GM19240 (cell line): ENCODE measurements at regions not wholly inside any gene's neighbourhood (a gene's known extent, or its start where the extent isn't known, plus 50 kb on each side); places are given as distances from the start of the nearest gene placed in this dataset.
"Not testable (repeated sequence)": the region's sequence is repeated elsewhere in the genome, so short reads cannot be mapped to it uniquely, and the experiment has no call there.

Experiments
- DNase-seq: peaks from one replicate; pipeline ENCODE4 v3.0.0; 2011; ENCODE audit warnings: low spot score; ENCODE audit not compliant: insufficient read length

DNA sequence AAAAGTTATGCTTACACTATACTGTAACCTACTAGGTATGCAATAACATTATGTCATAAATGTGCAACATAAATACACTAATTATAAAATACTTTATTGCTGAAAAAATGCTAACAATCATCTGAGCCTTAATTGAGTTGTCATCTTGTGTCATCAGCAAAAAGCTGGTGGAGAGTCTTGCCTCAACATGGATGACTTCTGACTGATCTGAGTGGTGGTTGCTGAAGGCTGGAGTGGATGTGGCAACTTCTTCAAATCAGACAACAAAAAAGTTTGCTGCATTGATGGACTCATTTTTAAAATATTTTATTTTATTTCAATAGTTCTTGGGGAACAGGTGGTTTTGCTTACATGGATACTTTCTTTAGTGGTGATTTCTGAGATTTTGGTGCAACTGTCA is 93.9 kb upstream of the AMN1 start:
- DNase-seq: no peak

DNA sequence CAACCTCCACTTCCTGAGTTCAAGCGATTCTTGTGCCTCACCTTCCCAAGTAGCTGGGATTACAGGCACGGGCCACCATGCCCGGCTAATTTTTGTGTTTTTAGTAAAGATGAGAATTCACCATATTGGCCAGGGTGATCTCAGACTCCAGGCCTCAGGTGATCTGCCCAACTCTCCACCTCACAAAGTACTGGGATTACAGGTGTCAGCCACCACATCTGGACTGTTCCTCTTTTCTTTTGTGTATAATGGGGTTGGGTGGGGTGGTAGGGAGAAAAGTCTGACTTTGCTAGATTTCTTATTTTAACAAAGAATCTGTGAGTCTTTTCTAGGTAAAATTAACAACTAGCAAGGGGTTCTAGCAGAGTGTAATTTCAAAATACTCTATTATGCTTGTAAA is 92.7 kb upstream of the AMN1 start:
- no peak for DNase-seq

DNA sequence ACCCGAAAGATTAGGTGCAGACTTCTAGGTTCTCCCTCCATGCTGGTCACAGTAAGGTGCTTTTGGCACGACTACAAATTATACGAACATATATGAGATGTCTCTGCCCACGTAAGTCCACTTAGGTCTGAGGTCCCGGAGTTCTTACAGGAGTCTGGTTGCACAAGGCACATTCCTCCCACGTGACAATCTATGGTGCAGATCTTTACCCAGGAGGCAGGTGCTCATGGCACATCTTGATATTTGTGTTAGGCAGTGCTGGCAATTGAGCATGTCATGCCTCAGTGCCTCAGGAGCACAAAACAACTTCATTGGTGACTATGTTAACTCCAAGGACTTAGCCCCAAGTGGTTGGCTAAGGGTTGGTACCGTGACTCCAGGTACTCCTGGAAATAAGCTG is 92.0 kb upstream of the AMN1 start:
- DNase-seq: no peak

DNA sequence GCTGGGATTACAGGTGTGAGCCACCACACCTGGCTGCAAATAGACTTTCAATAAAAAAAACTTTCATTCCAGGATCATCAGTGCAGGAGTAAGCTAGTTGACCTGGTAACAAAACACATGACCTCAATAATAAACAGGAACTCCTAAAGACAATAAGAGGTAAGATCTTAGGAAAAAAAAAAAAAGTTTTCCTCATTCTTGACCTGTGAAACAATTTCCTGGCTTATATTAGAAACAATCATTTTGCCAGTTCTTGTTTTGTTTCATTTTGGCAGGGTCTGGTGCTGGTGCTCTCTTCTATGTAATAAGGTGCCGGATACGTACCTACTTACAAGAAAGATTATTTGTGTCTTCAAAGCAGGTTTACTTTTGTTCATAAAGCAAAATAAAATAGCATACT is 90.6 kb upstream of the AMN1 start:
- no peak for DNase-seq

DNA sequence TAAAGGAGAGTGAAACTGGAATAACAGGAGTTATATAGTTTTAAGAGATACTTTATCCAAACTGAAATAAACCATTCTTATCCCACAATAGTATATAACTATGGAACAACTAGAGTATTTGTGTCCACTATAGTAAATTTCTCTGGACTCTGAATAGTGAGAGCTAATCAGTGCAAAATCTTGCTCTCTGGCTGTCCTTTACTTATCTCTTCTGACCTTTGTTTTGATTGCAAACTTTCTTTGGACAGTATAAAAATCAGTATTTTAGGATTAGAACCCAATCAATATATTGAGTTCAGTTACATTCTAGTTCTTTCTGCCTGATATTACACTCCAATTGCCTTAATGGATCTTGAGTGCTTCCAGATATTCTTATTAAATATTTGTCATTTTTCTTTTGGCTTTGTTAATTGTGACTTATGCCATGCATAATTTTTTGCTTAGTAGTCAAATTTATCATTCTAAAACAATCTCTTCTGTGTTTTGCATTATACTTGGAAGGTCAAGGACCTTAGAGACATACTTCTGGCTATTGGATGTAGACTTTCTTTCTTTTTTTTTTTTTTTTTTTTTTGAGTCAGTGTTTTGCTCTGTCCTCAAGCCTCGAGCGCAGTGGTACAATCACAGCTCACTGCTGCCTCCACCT is 89.9 kb upstream of the AMN1 start:
- no peak for DNase-seq

DNA sequence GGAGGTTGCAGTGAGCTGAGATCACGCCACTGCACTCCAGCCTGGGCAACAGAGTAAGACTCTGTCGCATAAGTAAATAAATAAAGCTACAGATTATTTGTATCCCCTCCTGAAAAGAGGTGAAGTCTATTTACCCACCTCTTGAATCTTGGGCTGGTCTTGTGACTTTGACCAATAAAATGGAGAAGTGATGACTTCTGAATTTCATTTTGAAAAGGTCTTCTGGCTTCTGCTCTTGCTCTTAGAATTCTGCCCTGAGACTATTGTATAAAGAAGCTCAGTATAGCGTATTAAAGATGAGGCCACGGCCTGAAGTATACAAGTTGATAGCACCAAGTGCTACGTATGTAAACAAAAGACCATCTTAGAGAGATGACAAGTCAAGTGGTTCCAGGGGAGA is 88.3 kb upstream of the AMN1 start:
- DNase-seq: no peak

DNA sequence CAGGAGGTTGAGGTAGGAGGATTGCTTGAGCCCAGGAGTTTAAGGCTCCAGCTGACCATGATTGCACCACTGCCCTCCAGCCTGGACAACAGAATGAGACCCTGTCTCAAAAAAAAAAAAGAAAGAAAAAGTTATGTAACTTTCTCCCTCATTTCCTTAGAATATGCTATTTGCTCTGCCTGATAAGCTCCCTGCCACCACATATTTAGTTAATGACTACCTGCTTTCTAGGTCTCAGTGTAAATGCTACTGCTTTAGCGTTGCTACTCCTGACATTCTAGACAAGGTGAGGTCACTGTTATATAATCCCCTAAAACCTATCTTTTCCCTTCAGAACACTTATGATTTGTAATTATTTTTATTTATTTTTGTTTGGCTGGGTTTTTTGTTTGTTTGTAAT is 86.3 kb upstream of the AMN1 start:
- no peak for DNase-seq

DNA sequence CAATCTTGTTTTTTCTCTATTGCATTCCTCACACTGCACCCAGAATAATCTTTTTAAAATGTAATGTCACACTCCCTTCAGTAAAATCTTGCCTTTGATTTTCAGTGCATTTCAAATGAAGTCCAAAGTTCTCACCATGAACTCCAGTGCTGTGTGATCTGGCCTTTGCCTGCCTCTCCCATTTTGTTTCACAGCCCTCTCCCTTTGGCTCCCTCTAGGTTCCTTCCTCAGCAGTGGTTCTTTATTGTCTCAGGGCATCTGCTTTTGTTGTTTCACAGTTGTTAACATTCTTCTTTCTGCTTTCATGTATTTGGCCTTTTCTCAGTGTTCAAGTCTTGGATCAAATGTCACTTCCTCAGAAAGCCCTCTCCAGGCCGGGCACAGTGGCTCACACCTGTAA is 84.5 kb upstream of the AMN1 start:
- DNase-seq: no peak

DNA sequence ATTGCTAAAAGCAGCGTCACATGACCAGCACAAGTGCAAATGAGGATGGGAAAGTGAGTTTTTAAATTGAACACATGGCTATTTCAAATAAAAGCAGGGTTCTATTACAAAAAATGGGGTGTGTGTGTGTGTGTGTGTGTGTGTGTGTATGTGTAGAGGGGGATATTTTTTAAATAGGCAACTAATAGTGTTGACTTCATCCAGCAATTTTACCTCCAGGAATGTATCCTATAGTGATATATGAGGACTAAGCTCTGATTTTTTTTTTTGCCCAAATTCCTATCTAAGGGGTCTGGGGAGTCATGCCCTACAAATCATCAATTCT is 78.9 kb upstream of the AMN1 start:
- no peak for DNase-seq

DNA sequence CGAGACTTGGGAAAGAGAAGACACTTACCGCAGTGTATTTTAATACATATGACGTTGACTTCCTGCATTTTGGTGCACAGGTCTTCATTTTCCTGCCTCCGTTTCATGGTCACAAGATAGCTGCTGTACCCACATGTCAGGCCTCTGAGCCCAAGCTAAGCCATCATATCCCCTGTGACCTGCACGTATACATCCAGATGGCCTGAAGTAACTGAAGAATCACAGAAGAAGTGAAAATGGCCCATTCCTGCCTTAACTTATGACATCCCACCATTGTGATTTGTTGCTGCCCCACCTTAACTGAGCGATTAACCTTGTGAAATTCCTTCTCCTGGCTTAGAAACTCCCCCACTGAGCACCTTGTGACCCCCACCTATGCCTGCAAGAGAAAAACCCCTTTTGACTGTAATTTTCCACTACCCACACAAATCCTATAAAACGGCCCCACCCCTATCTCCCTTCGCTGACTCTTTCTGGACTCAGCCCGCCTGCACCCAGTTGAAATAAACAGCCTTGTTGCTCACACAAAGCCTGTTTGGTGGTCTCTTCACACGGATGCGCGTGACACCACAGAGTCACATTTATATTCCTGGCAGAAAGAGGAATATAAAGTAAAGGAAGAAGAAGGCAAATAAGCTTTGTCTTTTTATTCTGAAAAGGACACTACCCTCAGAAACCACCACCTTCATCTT is 78.4 kb upstream of the AMN1 start:
- not testable (repeated sequence) for DNase-seq

DNA sequence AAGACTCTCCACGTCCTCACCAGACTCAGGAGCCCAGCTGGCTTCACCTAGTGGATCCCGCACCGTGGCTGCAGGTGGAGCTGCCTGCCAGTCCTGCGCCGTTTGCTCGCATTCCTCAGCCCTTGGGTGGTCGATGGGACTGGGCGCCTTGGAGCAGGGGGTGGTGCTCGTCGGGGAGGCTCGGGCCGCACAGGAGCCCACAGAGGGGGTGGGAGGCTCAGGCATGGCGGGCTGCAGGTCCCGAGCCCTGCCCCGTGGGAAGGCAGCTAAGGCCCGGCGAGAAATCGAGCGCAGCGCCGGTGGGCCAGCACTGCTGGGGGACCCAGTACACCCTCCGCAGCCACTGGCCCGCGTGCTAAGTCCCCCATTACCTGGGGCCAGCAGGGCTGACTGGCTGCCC is 76.9 kb upstream of the AMN1 start:
- DNase-seq: not testable (repeated sequence)

DNA sequence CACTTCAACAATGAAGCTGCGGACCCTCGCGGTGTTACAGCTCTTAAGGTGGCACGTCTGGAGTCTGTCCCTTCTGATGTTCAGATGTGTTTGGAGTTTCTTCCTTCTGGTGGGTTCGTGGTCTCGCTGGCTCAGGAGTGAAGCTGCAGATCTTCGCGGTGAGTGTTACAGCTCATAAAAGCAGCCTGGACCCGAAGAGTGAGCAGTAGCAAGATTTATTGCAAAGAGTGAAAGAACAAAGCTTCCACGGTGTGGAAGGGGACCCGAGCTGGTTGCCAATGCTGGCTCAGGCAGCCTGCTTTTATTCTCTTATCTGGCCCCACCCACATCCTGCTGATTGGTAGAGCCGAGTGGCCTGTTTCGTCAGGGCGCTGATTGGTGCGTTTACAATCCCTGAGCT is 75.9 kb upstream of the AMN1 start:
- not testable (repeated sequence) for DNase-seq

DNA sequence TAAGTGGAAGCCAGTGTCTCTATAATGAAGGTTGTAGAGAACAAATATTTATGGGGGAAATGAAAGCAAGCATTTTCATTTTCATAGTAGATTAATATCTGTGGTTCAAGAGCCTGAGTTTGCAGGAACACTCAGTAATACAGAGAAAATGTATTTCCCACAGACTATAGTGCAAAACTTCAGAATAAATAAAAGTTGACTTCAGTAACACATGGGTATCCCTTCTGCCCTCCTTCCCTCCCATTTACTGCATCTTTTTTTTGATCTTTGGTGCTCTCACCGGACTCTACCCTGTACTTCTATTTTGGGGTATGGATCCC is 75.3 kb upstream of the AMN1 start:
- no peak for DNase-seq

DNA sequence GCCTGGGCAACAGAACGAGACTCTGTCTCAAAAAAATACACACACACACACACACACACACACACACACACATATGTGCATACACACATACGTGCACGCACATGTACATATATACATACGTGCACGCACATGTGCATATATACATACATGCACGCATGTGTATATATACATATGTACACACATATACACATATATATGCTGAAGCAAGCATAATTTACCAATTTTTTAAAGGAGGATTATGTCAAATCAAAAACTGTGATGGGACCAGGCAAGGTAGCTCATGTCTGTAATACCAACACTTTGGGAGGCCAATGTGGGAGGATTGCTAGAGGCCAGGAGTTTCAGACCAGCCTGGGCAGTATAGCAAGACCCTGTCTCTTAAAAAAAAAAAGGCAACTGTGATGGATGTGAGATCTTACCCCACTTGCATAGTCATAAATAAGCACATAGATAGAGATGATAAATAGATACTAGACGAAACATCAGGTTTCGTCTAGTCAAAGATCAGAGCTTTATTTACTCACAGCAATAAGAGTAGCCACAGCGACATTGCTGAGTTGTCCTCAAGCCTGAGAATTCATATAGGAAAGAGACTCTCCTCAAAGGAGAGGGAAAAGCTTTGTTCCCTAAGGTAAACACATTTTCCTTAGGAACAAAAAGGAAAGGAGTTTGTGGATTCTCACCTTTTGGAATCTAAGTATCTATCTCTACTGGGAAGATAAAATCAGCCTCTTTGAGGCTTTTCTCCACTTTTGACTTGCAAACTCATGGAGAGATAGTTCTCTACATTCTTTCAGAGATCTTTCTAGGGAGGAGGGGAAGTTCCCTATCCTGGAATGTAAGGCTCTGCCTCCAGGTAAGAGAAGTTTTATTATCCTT is 74.7 kb upstream of the AMN1 start:
- DNase-seq: no peak

DNA sequence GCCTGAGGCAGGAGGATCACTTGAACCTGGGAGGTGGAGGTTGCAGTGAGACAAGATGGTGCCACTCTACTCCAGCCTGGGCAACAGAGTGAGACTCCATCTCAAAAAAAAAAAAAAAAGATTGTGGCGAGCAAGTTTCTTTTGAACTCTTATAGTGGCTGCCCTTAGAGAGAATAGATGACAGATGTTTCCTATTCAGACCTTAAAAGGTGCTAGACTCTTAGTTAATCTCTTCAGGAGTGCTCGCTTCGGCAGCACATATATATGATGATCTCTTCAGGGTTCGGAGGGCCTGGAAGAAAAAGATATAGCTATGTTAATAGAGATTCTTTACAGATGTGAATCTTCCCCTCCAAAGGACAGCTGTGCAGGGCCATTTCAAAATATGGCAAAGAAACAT is 73.1 kb upstream of the AMN1 start:
- DNase-seq: no peak

DNA sequence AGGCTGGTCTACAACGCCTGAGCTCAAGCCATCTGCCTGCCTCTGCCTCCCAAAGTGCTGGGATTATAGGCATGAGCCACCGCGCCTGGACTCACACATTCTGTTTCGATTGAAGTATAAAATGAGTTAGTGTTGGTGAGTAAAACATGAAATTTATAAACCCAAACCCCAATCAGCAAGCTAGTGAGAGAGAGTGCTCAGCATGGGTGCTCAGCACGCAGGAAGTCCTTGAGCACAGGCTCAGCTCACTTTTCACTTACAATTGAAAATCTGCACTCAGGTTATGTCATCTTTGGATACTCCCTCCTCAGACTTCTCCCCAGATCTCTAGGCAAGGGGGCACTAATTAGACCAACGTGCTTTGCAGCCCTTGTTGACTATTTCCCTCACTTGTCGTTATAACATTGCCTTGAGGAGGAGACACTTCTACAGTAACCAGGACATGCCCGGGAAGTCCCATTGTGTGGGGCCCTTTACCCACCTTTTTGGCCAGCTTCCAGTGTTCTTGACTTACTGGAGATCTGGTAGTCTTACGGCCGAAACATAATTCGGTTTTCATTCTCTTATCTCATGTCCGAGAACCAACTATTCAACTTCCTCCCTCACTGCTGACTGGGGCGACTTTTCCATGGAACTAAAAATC is 68.5 kb upstream of the AMN1 start:
- no peak for DNase-seq

DNA sequence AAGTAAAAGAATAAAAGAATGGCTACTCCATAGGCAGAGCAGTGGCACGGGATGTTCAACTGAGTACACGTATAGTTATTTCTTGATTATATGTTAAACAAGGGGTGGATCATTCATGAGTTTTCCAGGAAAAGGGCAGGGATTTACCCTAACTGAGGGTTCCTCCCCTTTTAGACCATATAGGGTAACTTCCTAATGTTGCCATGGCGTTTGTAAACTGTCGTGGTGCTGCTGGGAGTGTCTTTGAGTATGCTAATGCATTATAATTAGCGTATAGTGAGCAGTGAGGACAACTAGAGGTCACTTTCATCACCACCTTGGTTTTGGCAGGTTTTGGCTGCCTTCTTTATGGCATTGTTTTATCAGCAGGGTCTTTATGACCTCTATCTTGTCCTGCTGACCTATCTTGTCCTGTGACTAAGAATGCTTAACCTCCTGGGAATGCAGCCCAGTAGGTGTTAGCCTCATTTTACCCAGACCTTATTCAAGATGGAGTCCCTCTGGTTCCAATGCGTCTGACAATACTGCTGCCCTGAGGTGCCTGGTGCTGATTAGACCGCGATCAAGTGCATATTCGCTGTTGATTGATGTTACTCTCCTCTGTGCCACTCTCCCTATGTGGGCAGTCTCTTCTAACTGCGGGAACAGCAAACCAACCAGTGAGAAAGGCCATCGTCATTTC is 67.6 kb upstream of the AMN1 start:
- DNase-seq: no peak

DNA sequence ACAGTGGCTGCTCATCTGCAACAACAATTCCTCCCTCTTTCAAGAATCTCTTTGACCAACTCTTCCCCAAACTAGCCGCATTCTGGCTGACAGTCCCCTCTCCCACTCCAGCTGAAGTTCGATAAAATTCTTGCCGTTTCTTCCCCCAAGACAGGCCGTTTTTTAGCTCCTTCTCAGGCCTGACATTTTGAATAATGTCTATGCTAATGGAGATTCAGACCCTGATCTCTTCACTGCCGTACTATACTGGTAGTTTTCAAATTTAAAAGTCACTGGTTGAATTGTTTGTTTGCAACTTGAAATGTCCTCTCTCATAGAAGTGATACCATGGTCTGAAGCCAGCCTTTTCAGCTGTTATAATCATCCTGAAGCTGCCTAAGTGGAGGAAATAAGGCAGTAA is 65.9 kb upstream of the AMN1 start:
- no peak for DNase-seq

DNA sequence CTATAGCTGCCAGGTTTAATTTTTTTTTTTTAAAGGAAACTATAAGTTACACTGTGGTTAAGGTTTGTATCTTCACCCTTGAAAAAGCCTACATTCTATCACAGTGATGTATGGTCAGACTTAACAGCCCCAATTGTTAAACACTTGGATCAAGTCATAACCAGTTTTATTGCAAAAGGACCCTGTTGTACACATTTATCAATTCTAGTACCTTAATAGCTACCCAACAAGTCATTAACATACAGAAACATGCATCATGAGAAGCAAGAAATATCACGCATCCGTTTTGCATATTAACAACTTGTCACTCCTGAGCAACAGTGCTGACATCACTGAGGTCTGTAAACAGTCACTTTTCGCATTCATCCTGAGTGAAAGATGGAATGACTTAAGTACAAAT is 62.4 kb upstream of the AMN1 start:
- not testable (repeated sequence) for DNase-seq

DNA sequence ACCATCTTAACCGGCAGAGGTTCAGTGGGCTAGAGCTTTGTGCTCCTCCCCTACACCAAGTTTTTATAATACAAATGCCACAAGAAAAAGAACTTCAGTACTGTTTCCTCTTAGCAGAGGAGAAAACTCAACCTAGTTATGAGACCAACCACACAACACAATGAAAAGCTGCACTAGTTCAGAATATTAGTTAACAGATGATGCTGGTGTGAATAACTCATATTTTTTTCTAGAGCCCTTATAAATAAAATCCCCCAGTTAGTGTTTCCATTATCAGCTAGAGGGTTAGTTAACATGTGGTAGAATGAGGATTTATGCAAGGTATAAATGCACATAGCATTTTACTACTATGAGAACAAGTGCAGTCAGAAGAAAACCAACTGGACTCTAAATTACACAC is 61.9 kb upstream of the AMN1 start:
- no peak for DNase-seq

DNA sequence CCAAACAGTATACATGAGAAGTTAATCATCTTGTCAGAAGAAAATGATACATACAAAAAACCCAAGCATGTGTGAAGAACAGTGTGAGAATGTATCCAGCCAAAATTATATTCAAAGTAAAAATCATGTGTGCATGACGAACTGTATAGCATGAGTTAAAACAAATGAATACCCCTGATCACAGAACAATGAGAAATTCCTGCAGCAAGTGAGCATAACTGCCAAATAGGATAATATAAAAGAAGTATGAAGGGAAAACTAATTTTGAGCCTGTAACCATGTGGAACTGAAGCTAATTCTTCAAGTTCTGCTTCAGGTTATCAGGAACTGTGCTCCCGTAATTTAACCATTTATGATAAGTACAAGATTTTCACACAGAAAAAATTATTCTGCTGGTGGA is 56.5 kb upstream of the AMN1 start:
- no peak for DNase-seq
